Brain microvascular endothelial cell (primary cell): ENCODE measurements at regions not wholly inside any gene's neighbourhood (a gene's known extent, or its start where the extent isn't known, plus 50 kb on each side); places are given as distances from the start of the nearest gene placed in this dataset.

ENCODE experiments used
- DNase-seq: peaks from one replicate; pipeline ENCODE4 v3.0.0-alpha.2; 2020
- H3K27ac ChIP-seq: fragments of 250-450 bp; sonication (Bioruptor Pico); 2 replicates; pipeline ENCODE4 v1.5.1; 2020; ENCODE audit warnings: mild to moderate bottlenecking, moderate library complexity
- H3K27me3 ChIP-seq: fragments of 250-450 bp; sonication (Bioruptor Pico); replicated peaks from 2 replicates; pipeline ENCODE4 v1.5.1; 2020; ENCODE audit warnings: mild to moderate bottlenecking
- H3K36me3 ChIP-seq: fragments of 250-450 bp; sonication (Bioruptor Pico); replicated peaks from 2 replicates; pipeline ENCODE4 v1.5.1; 2020; ENCODE audit warnings: mild to moderate bottlenecking
- H3K4me3 ChIP-seq: 2 replicates; pipeline ENCODE4 v1.5.1; 2011; ENCODE audit warnings: low read depth, mild to moderate bottlenecking, control low read depth, low read length, moderate library complexity
- in situ Hi-C: cut with HindIII; loops from 2 replicates; pipeline ENCODE4 v1.10.0; 2017; ENCODE audit warnings: low sequenced_read_pairs, low pct_ligation_motif_present
- TF ChIP-seq, protein P1 (sequence below): IDR thresholded peaks from 2 replicates; pipeline ENCODE4 v1.5.1; 2011; ENCODE audit warnings: low read depth, mild to moderate bottlenecking, moderate library complexity, low read length, control low read depth, inconsistent platforms; ENCODE audit errors: missing control alignments

DNA sequence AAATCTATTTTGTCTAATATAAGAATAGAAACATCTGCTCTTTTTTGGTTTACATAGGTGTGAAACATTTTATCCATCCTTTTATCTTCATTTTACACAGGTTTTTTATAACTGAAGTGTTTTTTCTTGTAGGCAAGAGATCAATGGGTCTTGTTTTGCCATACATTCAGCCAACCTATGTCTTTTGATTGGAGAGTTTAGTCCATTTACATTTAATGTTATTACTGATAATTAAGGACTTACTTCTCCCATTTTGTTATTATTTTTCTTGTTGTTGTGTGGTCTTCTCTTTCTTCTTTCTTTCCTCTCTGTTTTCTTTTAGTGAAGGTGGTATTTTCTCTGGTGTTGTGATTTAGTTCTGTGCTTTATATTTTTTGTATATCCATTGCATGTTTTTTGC lies 785.3 kb downstream of the ARAP2 start:
- no peak for DNase-seq
- Histone ChIP-seq H3K27me3 (no peaks in the 10 kb centered on the region), H3K36me3 (no peaks in the 10 kb centered on the region), H3K27ac (no peak overlapping the region), H3K4me3 (no peak overlapping the region)
- TF ChIP-seq, protein P1, sequence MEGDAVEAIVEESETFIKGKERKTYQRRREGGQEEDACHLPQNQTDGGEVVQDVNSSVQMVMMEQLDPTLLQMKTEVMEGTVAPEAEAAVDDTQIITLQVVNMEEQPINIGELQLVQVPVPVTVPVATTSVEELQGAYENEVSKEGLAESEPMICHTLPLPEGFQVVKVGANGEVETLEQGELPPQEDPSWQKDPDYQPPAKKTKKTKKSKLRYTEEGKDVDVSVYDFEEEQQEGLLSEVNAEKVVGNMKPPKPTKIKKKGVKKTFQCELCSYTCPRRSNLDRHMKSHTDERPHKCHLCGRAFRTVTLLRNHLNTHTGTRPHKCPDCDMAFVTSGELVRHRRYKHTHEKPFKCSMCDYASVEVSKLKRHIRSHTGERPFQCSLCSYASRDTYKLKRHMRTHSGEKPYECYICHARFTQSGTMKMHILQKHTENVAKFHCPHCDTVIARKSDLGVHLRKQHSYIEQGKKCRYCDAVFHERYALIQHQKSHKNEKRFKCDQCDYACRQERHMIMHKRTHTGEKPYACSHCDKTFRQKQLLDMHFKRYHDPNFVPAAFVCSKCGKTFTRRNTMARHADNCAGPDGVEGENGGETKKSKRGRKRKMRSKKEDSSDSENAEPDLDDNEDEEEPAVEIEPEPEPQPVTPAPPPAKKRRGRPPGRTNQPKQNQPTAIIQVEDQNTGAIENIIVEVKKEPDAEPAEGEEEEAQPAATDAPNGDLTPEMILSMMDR = no peak
- in situ Hi-C loops = no loop called here

DNA sequence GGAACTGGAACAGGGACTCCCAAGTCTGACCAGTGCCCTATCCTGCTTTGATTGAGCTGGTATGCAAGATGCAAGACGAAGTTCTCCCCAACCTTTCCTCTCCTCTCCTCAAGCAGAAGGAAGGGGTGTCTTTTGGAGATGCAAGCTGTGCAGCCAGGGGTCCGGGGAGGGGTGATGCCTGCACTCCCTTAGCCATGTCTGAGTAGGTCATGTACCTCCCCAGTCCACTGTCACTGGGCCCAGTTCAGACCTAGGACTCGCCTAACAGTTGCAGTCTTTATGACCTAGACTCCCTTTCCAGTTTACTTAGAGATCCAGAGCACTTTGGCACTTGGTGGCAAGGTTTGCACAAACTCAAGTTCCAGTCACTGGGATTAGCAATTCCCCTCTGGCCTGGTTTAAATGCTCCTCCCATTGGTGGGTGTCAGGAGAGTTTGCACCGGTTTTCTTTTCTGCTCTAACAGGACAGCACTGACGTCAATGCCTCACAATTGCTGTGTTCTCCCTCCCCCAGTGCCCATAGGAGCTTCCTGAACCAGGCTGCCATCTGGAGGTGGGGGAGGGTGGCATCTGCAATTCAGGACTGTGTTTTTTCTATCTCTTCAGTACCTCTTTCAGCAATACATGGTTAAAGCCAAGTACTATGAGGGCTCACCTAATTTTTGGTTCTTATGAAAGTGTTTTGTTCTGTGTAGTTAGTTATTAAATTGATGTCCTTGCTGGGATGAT lies 782.2 kb downstream of the ARAP2 start:
- TF ChIP-seq, protein P1 = no peak
- no peak overlapping the region for H3K27ac ChIP-seq
- in situ Hi-C loops = no loop called here
- H3K36me3 ChIP-seq = no peaks in the 10 kb centered on the region
- H3K27me3 ChIP-seq = no peaks in the 10 kb centered on the region
- DNase-seq = no peak
- H3K4me3 ChIP-seq = no peak overlapping the region

DNA sequence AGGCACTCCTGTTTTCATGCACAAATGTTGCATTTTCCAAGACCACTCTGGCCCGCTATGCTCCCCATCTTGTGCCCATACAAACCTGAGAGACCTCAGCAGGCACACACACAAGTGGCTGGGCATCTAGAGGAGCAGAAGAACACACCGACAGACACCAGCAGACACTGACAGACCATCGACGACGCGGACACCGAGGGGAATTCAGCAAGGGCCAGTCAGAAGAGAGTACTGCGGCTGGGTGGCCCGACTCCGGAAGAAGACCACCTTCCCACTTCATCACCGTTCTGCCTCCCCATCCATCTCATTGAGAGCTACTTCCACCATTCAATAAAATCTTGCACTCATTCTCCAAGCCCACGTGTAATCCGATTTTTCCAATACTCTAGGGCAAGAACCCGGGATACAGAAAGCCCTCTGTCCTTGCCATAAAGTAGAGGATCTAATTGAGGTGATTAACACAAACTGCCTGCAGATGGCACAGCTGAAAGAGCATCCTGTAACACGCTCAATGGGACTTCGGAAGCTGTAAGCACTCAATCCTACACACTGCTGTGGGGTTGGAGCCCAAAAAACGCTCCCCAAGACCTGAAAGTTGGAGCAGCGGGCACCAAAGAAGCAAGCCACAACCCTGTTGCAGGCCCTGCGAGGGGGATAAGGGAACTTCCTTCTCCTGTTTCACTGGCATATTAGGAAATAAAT lies 780.9 kb downstream of the ARAP2 start:
- in situ Hi-C loops = no loop called here
- DNase-seq = no peak
- TF ChIP-seq, protein P1 = no peak
- H3K4me3 ChIP-seq = no peak overlapping the region
- no peaks in the 10 kb centered on the region for H3K27me3 ChIP-seq
- no peak overlapping the region for H3K27ac ChIP-seq
- no peaks in the 10 kb centered on the region for H3K36me3 ChIP-seq

DNA sequence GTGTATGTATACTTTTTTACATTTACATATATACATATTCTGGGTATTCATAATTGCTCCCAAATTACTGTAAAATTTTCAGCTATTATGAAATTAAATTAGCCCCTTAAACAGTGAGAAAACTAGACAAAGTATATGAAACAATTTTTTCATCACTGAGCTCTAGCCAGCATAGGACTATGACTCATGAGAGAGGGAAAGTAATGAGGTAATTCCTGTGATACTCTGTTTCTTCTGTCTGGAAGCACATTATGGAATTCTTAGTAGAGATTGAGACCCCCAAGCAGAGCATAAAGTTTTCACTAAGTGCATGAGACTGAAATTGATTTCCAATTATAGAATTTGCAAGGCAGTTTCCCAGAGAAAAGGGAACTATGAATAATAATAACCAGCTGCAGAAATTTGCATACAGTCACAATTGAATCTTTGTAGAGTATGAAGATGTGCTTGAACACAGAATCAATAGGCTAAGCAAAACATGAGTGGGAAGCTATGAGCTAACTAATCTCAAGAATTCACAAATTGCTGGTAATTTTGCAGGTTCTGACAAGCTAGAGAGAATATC lies 779.3 kb downstream of the ARAP2 start:
- TF ChIP-seq, protein P1 = no peak
- in situ Hi-C loops = no loop called here
- H3K36me3 ChIP-seq = no peaks in the 10 kb centered on the region
- no peak for DNase-seq
- H3K4me3 ChIP-seq = no peak overlapping the region
- H3K27me3 ChIP-seq = no peaks in the 10 kb centered on the region
- H3K27ac ChIP-seq = no peak overlapping the region

DNA sequence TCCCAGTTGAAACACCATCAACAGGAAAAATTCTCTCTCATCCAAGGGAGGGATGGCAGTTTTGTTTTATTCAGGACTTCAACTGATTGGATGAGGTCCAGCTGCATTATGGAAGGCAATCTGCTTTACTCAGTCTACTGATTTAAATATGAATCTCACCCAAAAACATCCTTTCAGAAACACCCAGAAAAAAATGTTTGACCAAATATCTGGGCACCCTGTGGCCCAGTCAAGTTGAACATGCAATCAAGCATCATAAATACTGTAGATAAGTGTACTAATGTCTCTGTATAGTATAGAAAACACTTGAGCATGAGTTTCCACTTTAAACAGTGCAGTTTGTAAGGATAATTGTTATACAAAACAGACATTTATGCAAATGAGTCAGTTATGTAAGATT lies 753.2 kb downstream of the ARAP2 start:
- Histone ChIP-seq H3K27me3 (no peaks in the 10 kb centered on the region), H3K36me3 (no peaks in the 10 kb centered on the region), H3K4me3 (no peak overlapping the region), H3K27ac (no peak overlapping the region)
- TF ChIP-seq, protein P1 = no peak
- in situ Hi-C loops = no loop called here
- no peak for DNase-seq
